OCI-LY3 (cell line): ENCODE measurements at regions not wholly inside any gene's neighbourhood (a gene's known extent, or its start where the extent isn't known, plus 50 kb on each side); places are given as distances from the start of the nearest gene placed in this dataset.

Source experiments
- CTCF ChIP-seq: fragments of 200-600, 300-600 bp; sonication (generic); IDR thresholded peaks from 2 replicates; pipeline ENCODE4 v1.5.1; 2014; ENCODE audit warnings: antibody characterized with exemption, low read length, low read depth
- EZH2phosphoT487 ChIP-seq: fragments of 200-600 bp; shearing (Covaris generic); IDR thresholded peaks from 2 replicates; pipeline ENCODE4 v1.6.1; 2018; ENCODE audit warnings: antibody characterized with exemption, mixed run types, low read depth

GRCh38 chr5:100322483-100322882 lies 212.7 kb upstream of the FAM174A start:
- TF ChIP-seq CTCF (no peak), EZH2phosphoT487 (no peak)
